ENCODE measurements at regions not wholly inside any gene's neighbourhood (a gene's known extent, or its start where the extent isn't known, plus 50 kb on each side); places are given as distances from the start of the nearest gene placed in this dataset.

DNA sequence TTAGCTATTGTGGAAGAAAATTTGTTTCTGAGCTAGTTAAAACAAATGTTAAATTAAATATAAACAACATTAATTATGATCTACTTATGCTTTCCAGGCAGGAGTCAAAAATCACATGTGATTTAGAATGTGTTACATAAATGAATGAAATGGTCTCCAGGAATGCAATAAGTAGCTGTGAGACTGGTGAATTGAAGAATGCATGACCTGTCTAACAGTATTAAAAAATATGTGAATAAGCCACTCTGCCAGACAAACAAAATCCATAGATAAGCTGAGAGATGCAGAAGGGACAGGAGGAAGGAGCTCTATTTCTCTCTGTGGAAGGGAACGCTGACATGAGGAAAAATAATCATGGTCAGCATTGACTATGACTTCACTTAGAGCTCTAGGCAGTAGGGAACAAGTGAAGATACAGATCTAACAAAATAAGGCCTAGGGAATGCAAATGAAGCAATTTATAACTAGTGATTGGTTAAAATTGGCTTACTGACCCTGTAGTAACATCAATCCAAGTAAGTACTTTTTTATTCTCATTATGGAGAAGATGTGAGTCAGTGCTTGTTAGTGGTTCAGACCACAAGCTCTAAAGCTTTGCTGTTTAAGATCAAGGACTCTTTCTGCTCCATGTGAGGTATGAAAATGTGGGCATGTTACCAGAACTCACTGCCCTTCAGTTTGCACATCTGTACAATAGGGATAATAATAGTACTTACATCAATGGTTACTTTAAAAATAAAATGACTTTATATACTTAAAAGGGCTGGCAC is 432.6 kb downstream of the MMUT start:
- Histone ChIP-seq H3K9ac (ENCODE audit: control insufficient read depth, extremely low read depth, insufficient read depth, low read length) (no peak overlapping the region), H3K27ac (ENCODE audit: control insufficient read depth, insufficient read depth, low read length) (no peak overlapping the region), H4K20me1 (ENCODE audit: control insufficient read depth, extremely low read depth, insufficient read depth, low read length) (no peaks in the 10 kb centered on the region), H3K9me3 (ENCODE audit: control insufficient read depth, low read depth, low read length) (peaks cover 3% of the 10 kb centered on the region), H3K4me1 (ENCODE audit: control insufficient read depth, extremely low read depth, insufficient read depth, low read length) (peaks cover 7% of the 10 kb centered on the region), H3K27me3 (ENCODE audit: control insufficient read depth, extremely low read depth, insufficient read depth, low read length) (no peaks in the 10 kb centered on the region), H3K79me2 (ENCODE audit: control insufficient read depth, insufficient read depth, low read length) (no peaks in the 10 kb centered on the region), H3K36me3 (ENCODE audit: control insufficient read depth in 2 of 2, extremely low read depth in 1 of 2, insufficient read depth in 2 of 2, low read length in 2 of 2) (no peaks in the 10 kb centered on the region), H3K9me1 (ENCODE audit: control insufficient read depth, extremely low read depth, insufficient read depth, low read length) (no peaks in the 10 kb centered on the region), H3K4me2 (ENCODE audit: control insufficient read depth, extremely low read depth, insufficient read depth, low read depth, low read length) (no peak overlapping the region), H2AFZ (ENCODE audit: control insufficient read depth, low read length) (no peak overlapping the region), H3K4me3 (ENCODE audit: control insufficient read depth in 2 of 3, extremely low read depth in 1 of 3, insufficient read depth in 2 of 3, low read depth in 1 of 3, low read length in 3 of 3) (no peak overlapping the region)
- dilution Hi-C loops (cut with MboI; ENCODE audit: extremely low pct_ligation_motif_present, low sequenced_read_pairs), result no loop called here
- DNase-seq (ENCODE audit: low read depth, low spot score) (no peak), FAIRE-seq (no peak)
- TF ChIP-seq EZH2 (IDR thresholded peaks at IDR 0.05; ENCODE audit: low read length), result no peak
- TF ChIP-seq, protein P1, sequence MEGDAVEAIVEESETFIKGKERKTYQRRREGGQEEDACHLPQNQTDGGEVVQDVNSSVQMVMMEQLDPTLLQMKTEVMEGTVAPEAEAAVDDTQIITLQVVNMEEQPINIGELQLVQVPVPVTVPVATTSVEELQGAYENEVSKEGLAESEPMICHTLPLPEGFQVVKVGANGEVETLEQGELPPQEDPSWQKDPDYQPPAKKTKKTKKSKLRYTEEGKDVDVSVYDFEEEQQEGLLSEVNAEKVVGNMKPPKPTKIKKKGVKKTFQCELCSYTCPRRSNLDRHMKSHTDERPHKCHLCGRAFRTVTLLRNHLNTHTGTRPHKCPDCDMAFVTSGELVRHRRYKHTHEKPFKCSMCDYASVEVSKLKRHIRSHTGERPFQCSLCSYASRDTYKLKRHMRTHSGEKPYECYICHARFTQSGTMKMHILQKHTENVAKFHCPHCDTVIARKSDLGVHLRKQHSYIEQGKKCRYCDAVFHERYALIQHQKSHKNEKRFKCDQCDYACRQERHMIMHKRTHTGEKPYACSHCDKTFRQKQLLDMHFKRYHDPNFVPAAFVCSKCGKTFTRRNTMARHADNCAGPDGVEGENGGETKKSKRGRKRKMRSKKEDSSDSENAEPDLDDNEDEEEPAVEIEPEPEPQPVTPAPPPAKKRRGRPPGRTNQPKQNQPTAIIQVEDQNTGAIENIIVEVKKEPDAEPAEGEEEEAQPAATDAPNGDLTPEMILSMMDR (optimal IDR thresholded peaks at IDR 0.05 in 1 of 3, IDR thresholded peaks at IDR 0.05 in 1 of 3, conservative IDR thresholded peaks at IDR 0.05 in 1 of 3; ENCODE audit: extremely low read depth in 1 of 3, insufficient read depth in 2 of 3, low read length in 3 of 3), result no peak

DNA sequence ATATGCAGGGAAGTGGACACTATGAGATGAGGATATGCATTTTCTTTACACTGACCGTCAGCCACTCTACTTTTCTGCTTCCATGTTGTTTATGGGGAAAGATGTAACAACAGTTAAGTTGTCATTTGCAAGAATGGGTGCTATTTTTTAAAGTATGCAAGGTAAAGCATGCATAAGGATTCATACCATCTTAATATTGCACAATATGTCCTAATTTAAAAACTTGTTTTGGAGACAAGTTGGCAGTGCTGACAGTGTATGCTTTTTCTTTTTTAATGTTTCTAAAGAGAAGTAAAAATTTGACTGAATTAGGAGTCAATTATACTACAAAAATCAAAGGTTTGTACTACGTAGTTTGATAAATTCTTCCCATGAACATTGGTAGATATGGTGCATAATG is 435.4 kb downstream of the MMUT start:
- Histone ChIP-seq H4K20me1 (ENCODE audit: control insufficient read depth, extremely low read depth, insufficient read depth, low read length) (no peaks in the 10 kb centered on the region), H3K4me1 (ENCODE audit: control insufficient read depth, extremely low read depth, insufficient read depth, low read length) (peaks cover 7% of the 10 kb centered on the region), H3K9me1 (ENCODE audit: control insufficient read depth, extremely low read depth, insufficient read depth, low read length) (no peaks in the 10 kb centered on the region), H3K4me2 (ENCODE audit: control insufficient read depth, extremely low read depth, insufficient read depth, low read depth, low read length) (no peak overlapping the region), H3K27ac (ENCODE audit: control insufficient read depth, insufficient read depth, low read length) (no peak overlapping the region), H3K79me2 (ENCODE audit: control insufficient read depth, insufficient read depth, low read length) (no peaks in the 10 kb centered on the region), H3K27me3 (ENCODE audit: control insufficient read depth, extremely low read depth, insufficient read depth, low read length) (no peaks in the 10 kb centered on the region), H3K9ac (ENCODE audit: control insufficient read depth, extremely low read depth, insufficient read depth, low read length) (no peak overlapping the region), H2AFZ (ENCODE audit: control insufficient read depth, low read length) (no peak overlapping the region), H3K9me3 (ENCODE audit: control insufficient read depth, low read depth, low read length) (peaks cover 6% of the 10 kb centered on the region), H3K36me3 (ENCODE audit: control insufficient read depth in 2 of 2, extremely low read depth in 1 of 2, insufficient read depth in 2 of 2, low read length in 2 of 2) (no peaks in the 10 kb centered on the region), H3K4me3 (ENCODE audit: control insufficient read depth in 2 of 3, extremely low read depth in 1 of 3, insufficient read depth in 2 of 3, low read depth in 1 of 3, low read length in 3 of 3) (no peak overlapping the region)
- dilution Hi-C loops (cut with MboI; ENCODE audit: extremely low pct_ligation_motif_present, low sequenced_read_pairs), result no loop called here
- TF ChIP-seq EZH2 (IDR thresholded peaks at IDR 0.05; ENCODE audit: low read length), result no peak
- TF ChIP-seq, protein P1 (optimal IDR thresholded peaks at IDR 0.05 in 1 of 3, IDR thresholded peaks at IDR 0.05 in 1 of 3, conservative IDR thresholded peaks at IDR 0.05 in 1 of 3; ENCODE audit: extremely low read depth in 1 of 3, insufficient read depth in 2 of 3, low read length in 3 of 3), result no peak
- FAIRE-seq (no peak), DNase-seq (ENCODE audit: low read depth, low spot score) (no peak)

Data from keratinocyte (primary cell).